ENCODE measurements at regions not wholly inside any gene's neighbourhood (a gene's known extent, or its start where the extent isn't known, plus 50 kb on each side); places are given as distances from the start of the nearest gene placed in this dataset.

GRCh38 chr3:72385167-72385566 is 463.1 kb downstream of the SHQ1 start:
- peak overlapping the region in 1 of 7 donors; percentile 58 for H3K27ac Mint-ChIP-seq
- H3K27me3 ChIP-seq (ENCODE audit: control insufficient read depth in 2 of 2, insufficient read depth in 2 of 2, low read length in 2 of 2): no peaks in the 10 kb centered on the region
- peaks cover 8 to 9% of the 10 kb centered on the region in 2 donors for H3K36me3 Mint-ChIP-seq
- H3K36me3 ChIP-seq (replicated peaks in 1 of 2; ENCODE audit: control insufficient read depth in 1 of 2, insufficient read depth in 2 of 2, low read length in 2 of 2): no peaks in the 10 kb centered on the region
- H2AFZ ChIP-seq (ENCODE audit: insufficient read depth, low read depth, low read length, poor library complexity, severe bottlenecking): no peak overlapping the region
- H3K9ac ChIP-seq (ENCODE audit: insufficient read depth, low read length, poor library complexity, severe bottlenecking): no peak overlapping the region
- peaks cover 100% of the 10 kb centered on the region for H4K20me1 ChIP-seq (ENCODE audit: insufficient read depth, low read length)
- no peak overlapping the region for H3K4me2 ChIP-seq (replicated peaks; ENCODE audit: extremely low read depth, low read length, poor library complexity, severe bottlenecking)
- peaks cover 100% of the 10 kb centered on the region for H3K79me2 ChIP-seq (ENCODE audit: insufficient read depth, low read length)
- intact Hi-C loops (cut with micrococcal nuclease): no loop called here
- no peak overlapping the region for H3K27ac ChIP-seq (ENCODE audit: low read depth in 1 of 2, low read length in 2 of 2)
- H3K4me1 ChIP-seq (ENCODE audit: control insufficient read depth in 1 of 2, insufficient read depth in 2 of 2, low read length in 2 of 2): peaks cover 24 to 34% of the 10 kb centered on the region in 2 donors
- H3K4me1 Mint-ChIP-seq: peaks cover 57% of the 10 kb centered on the region
- 100% methylated on average over 1 of the region's 3 CpGs for WGBS (ENCODE audit: insufficient coverage)
- H3K9me3 ChIP-seq (replicated peaks in 1 of 2; ENCODE audit: control insufficient read depth in 1 of 2, insufficient read depth in 1 of 2, low read length in 2 of 2): no peaks in the 10 kb centered on the region
- no peak for TF ChIP-seq CTCF (IDR thresholded peaks at IDR 0.05)
- no peak overlapping the region for H3K4me3 Mint-ChIP-seq
- H3K4me3 ChIP-seq (replicated peaks in 1 of 3; ENCODE audit: low read depth in 2 of 3, low read length in 3 of 3): no peak overlapping the region
- no peak for DNase-seq
- H3K27me3 Mint-ChIP-seq (ENCODE audit: low read depth in 3 of 3): no peaks in the 10 kb centered on the region
- H3K9me3 Mint-ChIP-seq: no peaks in the 10 kb centered on the region

- Mint-ChIP-seq H3K4me3 (no peak overlapping the region), H3K27ac (peak overlapping the region in 2 of 7 donors; percentile 40 to 58), H3K9me3 (no peaks in the 10 kb centered on the region), H3K4me1 (peaks cover 57% of the 10 kb centered on the region), H3K27me3 (ENCODE audit: low read depth in 3 of 3) (no peaks in the 10 kb centered on the region), H3K36me3 (peaks cover 8 to 9% of the 10 kb centered on the region in 2 donors)
- Histone ChIP-seq H3K4me3 (replicated peaks in 1 of 3; ENCODE audit: low read depth in 2 of 3, low read length in 3 of 3) (no peak overlapping the region), H2AFZ (ENCODE audit: insufficient read depth, low read depth, low read length, poor library complexity, severe bottlenecking) (no peak overlapping the region), H3K36me3 (replicated peaks in 1 of 2; ENCODE audit: control insufficient read depth in 1 of 2, insufficient read depth in 2 of 2, low read length in 2 of 2) (no peaks in the 10 kb centered on the region), H3K9me3 (replicated peaks in 1 of 2; ENCODE audit: control insufficient read depth in 1 of 2, insufficient read depth in 1 of 2, low read length in 2 of 2) (no peaks in the 10 kb centered on the region), H3K79me2 (ENCODE audit: insufficient read depth, low read length) (peaks cover 98% of the 10 kb centered on the region), H3K27ac (ENCODE audit: low read depth in 1 of 2, low read length in 2 of 2) (no peak overlapping the region), H3K4me1 (ENCODE audit: control insufficient read depth in 1 of 2, insufficient read depth in 2 of 2, low read length in 2 of 2) (peaks cover 24 to 34% of the 10 kb centered on the region in 2 donors), H3K4me2 (replicated peaks; ENCODE audit: extremely low read depth, low read length, poor library complexity, severe bottlenecking) (no peak overlapping the region), H4K20me1 (ENCODE audit: insufficient read depth, low read length) (peaks cover 100% of the 10 kb centered on the region), H3K27me3 (ENCODE audit: control insufficient read depth in 2 of 2, insufficient read depth in 2 of 2, low read length in 2 of 2) (no peaks in the 10 kb centered on the region), H3K9ac (ENCODE audit: insufficient read depth, low read length, poor library complexity, severe bottlenecking) (no peak overlapping the region)
- TF ChIP-seq CTCF (IDR thresholded peaks at IDR 0.05): no peak
- 0% methylated on average over 1 of the region's 5 CpGs for WGBS (ENCODE audit: insufficient coverage)
- intact Hi-C loops (cut with micrococcal nuclease): no loop called here
- DNase-seq: peak in 2 of 3 donors; percentile 17 to 20
These were observed 463.6 kb downstream of the SHQ1 start for GRCh38 chr3:72384602-72385001.
